ENCODE measurements at regions not wholly inside any gene's neighbourhood (a gene's known extent, or its start where the extent isn't known, plus 50 kb on each side); places are given as distances from the start of the nearest gene placed in this dataset.

- no peak for DNase-seq
- intact Hi-C loops (cut with DNase I) = no loop called here
Observed at GRCh38 chr1:244957122-244957521, 92.8 kb upstream of the HNRNPU start.

GRCh38 chr1:244955661-244956060 is 91.3 kb upstream of the HNRNPU start:
- intact Hi-C loops (cut with DNase I) = no loop called here
- DNase-seq = no peak

- intact Hi-C loops (cut with DNase I) = no loop called here
- no peak for DNase-seq
Observed at GRCh38 chr1:244954359-244954758, 90.0 kb upstream of the HNRNPU start.

- intact Hi-C loops (cut with DNase I) = no loop called here
- no peak for DNase-seq
Observed at GRCh38 chr1:244953901-244954300, 89.6 kb upstream of the HNRNPU start.

GRCh38 chr1:244952940-244953339 is 88.6 kb upstream of the HNRNPU start:
- intact Hi-C loops (cut with DNase I) = no loop called here
- no peak for DNase-seq

GRCh38 chr1:244952280-244952933 is 88.1 kb upstream of the HNRNPU start:
- no peak for DNase-seq
- intact Hi-C loops (cut with DNase I) = no loop called here

- peak in 1 of 10 donors; percentile 70 for DNase-seq
- intact Hi-C loops (cut with DNase I) = no loop called here
Observed at GRCh38 chr1:244948416-244948815, 84.1 kb upstream of the HNRNPU start.

GRCh38 chr1:244945109-244945671 is 80.8 kb upstream of the HNRNPU start:
- intact Hi-C loops (cut with DNase I) = no loop called here
- no peak for DNase-seq

- no peak for DNase-seq
- intact Hi-C loops (cut with DNase I) = no loop called here
Observed at GRCh38 chr1:244941121-244941520, 76.8 kb upstream of the HNRNPU start.

- no peak for DNase-seq
- intact Hi-C loops (cut with DNase I) = no loop called here
Observed at GRCh38 chr1:244937099-244937498, 72.8 kb upstream of the HNRNPU start.

- intact Hi-C loops (cut with DNase I) = no loop called here
- peak in 1 of 10 donors; percentile 25 for DNase-seq
Observed at GRCh38 chr1:244920911-244921761, 56.8 kb upstream of the HNRNPU start.

- intact Hi-C loops (cut with DNase I) = loop anchor here (5.0 kb wide), 2 partner anchors 48 to 52 kb away; a partner anchor contains a TSS
- DNase-seq = no peak
Observed at GRCh38 chr1:244919320-244920282, 55.3 kb upstream of the HNRNPU start.

GRCh38 chr1:244918421-244919319 is 54.3 kb upstream of the HNRNPU start:
- peak; percentile 14 to 94 (median 49) for DNase-seq
- intact Hi-C loops (cut with DNase I) = loop anchor here (5.0 kb wide), 2 partner anchors 49 to 51 kb away; a partner anchor contains a TSS

- no peak for DNase-seq
Observed at GRCh38 chr1:244917073-244917670, 52.8 kb upstream of the HNRNPU start.

GRCh38 chr1:244915736-244916135 is 51.4 kb upstream of the HNRNPU start:
- intact Hi-C loops (cut with DNase I) = loop anchor here (5.0 kb wide), 2 partner anchors 48 to 52 kb away; a partner anchor contains a TSS
- peak in 1 of 10 donors; percentile 55 for DNase-seq

More at GRCh38 chr1:244917073-244917670, 52.8 kb upstream of the HNRNPU start:
- intact Hi-C loops (cut with DNase I) = loop anchor here (5.0 kb wide), 2 partner anchors 50 kb away; a partner anchor contains a TSS

GRCh38 chr1:244914761-244915160 is 50.4 kb upstream of the HNRNPU start:
- no peak for DNase-seq
- intact Hi-C loops (cut with DNase I) = loop anchor here (5.0 kb wide), 2 partner anchors 47 to 53 kb away; a partner anchor contains a TSS
